Activated gamma-delta T cell treated with Interleukin-2 at 50 U/mL for 16 hours (primary cell): ENCODE measurements at regions not wholly inside any gene's neighbourhood (a gene's known extent, or its start where the extent isn't known, plus 50 kb on each side); places are given as distances from the start of the nearest gene placed in this dataset.

Experiments used
- DNase-seq: peaks from one replicate; pipeline ENCODE4 v3.0.0-alpha.2; 2020

DNA sequence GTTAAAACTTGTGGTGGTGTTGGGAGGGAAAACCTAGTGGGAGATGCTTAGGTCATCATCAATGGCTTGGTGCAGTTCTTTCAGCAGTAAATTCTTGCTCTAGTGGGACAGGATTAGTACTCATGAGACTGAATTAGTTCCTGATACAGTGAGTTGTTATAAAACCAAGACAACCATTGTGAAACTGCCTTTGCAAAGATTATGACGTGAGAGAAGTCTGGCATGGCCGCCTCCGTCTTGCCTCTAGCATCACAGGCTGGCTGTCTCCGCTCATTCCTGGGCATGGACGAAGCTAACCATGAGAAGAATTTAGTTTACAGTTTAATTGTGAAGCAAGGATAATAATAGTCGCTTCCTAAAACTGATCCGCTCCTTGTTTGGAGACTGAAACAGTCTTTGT, 186.4 kb downstream of the KIF20B start:
- no peak for DNase-seq

DNA sequence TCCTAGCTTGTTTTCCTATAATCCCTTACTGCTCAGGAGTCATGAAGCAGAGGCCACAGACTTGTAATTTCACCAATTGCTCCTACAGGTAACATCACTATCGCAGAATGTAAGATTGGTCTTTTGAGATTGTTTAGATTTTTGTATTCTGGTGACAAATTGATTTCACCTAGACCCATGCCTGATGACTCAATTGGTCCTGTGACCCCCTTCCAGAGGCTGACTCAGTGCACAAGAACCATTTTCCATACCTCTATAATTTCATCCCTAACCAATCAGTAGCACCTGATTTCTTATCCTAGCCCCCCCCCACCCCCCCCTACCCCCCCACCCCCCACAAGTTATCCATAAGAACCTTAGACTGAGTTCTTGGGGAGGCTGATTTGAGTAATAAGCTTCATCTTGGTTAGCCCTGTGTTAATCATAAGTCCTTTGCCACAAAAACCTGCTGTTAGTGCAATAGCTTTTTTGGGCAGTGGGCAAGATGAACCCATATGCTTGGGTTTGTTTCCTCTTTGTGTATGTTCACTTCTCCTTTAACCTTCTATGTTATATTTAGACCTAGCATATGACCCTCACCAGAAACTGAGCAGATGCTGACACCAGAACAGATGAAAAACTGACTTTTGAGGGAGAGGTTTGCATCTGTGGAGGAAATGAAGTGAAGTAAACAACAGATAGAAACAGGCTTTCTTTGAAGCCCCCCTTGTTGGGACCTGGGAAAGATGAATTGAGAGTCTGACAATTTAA, 187.1 kb downstream of the KIF20B start:
- no peak for DNase-seq

DNA sequence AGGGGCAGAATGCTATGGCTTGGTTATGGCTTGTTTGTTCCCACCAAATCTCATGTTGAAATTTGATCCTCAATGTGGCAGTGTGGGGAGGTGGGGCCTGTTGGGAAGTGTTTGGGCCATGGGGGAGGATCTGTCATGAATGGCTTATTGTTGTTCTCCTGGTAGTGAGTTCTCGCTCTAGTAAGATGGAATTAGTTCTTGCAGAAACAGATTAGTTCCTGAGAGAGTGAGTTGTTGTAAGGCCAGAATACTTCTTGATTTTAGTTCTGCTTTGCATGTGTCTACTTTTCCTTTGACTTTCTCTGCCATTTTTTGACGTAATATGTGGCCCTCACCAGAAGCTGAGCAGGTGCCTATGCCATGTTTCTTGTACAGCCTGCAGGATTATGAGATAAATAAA, 188.2 kb downstream of the KIF20B start:
- no peak for DNase-seq

DNA sequence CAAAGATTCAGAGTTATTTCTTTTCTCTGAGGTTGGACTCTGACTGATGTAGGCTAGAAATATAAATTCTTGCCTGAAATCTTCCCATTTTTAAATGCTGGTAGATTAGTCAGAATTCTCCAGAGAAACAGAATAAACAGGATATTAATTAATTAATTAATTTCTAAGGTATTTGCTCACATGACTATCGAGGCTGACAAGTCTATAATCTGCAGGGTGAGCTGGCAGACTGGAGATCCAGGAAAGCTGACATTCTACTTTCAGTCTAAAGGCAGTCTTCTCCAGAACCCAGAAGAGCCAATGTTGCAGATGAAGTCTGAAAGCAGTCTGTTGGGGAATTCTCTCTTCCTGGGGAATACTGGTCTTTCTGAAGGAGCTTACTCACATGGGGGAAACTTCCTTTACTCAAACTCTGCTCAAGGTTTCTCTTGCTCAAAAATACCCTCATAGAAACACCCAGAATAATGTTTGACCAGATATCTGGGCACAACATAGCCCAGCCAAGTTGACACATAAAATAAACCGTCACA, 189.7 kb downstream of the KIF20B start:
- DNase-seq = no peak

- DNase-seq = no peak
These were observed 192.7 kb downstream of the KIF20B start for GRCh38 chr10:89894051-89894450.

GRCh38 chr10:89900554-89900953, 199.2 kb downstream of the KIF20B start:
- no peak for DNase-seq

- no peak for DNase-seq
These were observed 200.5 kb downstream of the KIF20B start for GRCh38 chr10:89901895-89902294.

DNA sequence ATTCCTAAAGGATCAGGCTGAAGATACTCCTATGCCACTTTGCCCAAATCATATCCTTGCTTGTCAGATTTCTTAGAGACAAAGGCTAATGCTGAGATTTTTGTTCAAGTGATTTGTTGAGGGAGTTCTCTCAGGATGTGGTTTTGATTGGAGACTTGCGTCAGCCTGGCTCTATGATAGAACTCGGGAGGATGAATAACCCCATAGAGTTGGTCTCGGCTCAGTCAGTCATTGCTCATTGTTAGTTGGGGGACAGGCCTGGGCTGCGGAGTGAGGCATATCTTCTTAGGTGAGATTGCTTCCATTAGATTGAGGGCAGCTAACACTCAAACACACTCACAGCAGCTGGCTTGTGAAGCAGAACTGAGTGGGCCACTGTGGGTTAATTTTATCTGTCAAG, 203.4 kb downstream of the KIF20B start:
- no peak for DNase-seq

DNA sequence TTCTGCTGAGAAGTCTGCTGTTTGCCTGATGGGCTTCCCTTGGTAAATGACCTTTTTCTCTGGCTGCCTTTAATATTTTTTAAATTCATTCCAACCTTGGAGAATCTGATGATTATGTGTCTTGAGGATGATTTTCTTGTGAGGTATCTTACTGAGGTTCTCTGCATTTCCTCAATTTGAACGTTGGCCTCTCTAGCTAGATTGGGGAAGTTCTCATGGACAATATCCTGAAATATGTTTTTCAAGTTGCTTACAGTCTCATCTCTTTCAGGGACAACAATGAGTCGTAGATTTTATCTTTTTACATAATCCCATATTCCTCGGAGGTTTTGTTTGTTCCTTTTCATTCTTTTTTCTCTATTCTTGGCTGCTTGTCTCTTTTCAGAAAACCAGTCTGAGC, 208.4 kb downstream of the KIF20B start:
- DNase-seq = no peak

- DNase-seq = no peak
These were observed 213.6 kb downstream of the KIF20B start for GRCh38 chr10:89915021-89915420.

DNA sequence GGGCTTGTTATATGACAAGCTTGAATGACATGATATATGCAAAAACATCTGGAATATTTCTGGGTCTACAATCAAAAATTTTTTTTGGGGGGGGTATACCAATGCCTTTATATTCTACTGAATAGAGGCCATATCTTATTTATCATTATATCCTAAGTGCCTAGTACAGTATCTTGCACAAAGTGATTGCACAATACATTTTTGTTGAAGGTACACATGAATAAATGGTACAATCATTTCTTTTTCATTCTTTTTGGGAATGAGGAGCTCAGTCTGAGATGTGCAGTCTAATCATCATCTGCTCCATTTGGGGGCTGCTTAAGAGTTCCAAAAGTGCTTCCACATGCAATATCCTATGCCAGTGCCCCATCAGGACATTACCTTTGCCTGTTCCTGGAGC, 214.6 kb downstream of the KIF20B start:
- DNase-seq = no peak

GRCh38 chr10:89916468-89917215, 215.3 kb downstream of the KIF20B start:
- no peak for DNase-seq

DNA sequence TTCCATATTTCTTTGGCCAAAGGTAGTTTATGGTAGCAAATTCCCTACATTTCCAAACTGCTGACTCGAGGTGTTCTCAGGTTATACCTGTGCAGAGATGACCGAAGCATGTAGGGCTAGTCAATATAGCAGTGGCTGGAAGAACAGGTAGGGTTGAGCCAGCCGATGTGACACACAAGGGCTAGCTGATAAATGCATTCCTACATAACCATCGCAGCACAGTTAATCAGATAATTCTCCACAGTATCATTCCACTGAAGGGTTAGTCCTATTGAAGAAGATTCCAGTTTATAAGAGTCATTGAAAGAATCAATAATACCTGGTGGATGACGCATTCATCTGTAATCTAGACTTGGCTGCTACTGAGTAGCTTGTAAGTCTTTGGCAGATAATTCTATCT, 220.0 kb downstream of the KIF20B start:
- DNase-seq = no peak

DNA sequence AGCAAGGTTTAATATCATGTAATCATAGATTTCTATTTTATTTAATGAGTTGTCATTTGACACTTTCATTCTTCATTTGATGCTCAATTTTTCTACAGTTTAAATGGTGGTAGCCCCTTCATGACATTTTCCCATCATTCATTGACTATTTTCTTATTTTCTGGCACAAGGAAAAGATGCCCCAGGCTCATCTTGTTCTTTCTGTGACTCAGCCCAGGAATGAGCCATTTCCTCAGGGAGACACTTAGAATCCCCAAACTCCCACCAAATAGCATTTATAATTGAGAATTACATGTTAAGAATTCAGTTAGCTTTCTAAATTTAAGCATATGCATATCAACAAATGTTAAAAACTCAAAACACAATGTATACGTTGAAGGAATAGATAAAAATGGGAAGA, 222.3 kb downstream of the KIF20B start:
- no peak for DNase-seq

GRCh38 chr10:89924261-89924660, 222.9 kb downstream of the KIF20B start:
- no peak for DNase-seq

- no peak for DNase-seq
These were observed 225.3 kb downstream of the KIF20B start for GRCh38 chr10:89926736-89927135.

DNA sequence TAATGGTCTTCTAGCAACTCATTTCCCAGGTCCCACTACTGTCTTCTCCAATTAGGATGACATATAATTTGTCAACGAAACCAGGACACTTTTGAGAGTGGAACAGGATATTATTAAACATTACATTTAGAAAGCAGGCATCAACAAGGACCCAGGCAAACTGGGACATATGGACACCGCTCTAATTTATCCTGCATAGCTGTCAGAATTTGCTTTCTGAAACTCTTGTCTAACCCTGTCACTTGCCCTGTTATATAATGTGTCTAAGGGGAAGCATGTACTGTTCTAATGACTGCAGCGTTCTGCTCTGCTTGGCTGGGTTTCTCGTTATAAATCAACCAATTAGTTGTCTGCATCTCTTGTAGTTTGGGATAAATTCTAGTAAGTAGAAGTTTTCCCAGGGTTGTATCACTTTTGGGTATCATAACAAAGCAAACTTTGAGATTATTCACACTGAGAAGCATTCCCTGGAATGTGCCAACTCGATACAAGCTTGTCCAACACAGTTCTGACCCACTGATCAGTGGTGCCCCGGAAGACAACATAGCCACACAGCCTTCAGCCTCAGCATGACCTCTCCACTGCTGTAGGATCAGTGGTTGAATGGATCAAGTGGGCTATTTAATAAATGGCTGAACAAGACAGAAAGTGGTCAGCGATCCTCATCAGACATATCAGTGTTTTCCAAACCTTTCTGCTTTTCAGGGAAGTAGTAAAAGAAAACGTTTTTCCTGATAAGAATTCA, 228.1 kb downstream of the KIF20B start:
- no peak for DNase-seq

- DNase-seq = no peak
These were observed 236.1 kb downstream of the KIF20B start for GRCh38 chr10:89937494-89937893.

GRCh38 chr10:89940076-89940475, 238.7 kb downstream of the KIF20B start:
- DNase-seq = no peak

DNA sequence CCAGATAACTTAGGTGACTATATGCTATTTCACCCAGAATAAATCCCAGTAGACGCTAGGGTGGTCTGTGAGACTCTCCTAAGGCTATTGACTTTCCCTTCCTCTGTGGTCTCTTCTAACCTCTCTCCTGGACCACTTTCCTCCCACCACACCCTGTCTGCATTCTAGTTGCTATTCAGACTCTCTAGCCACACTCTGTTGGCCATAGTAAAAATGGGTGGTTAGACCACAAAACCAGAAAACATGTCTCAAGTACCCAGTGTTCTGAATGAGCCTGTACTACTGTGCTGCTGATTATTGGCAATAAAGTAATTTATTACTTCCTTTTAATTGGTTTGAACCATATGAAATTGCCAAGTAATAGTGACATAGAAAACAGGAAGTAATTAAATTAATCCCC, 240.8 kb downstream of the KIF20B start:
- no peak for DNase-seq

GRCh38 chr10:89944138-89944537, 242.7 kb downstream of the KIF20B start:
- DNase-seq = no peak

DNA sequence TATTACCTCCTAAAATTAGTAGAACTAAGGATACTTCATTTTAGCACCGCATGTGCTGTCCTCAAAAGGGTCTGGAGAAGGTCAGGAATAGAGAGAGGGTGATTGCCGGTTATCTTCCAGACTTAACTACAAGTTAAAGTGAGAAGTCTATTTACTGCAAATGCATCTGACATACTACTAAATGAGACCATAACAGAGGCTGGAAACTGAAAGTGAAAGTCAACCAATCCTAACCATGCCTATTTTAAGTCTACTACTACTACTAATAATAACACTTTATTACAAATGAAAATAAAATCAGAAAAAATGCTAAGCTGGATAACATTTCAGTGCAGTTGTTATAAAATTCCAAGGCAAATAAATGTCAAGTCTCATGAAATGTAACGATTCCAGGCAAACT, 244.7 kb downstream of the KIF20B start:
- DNase-seq = no peak

DNA sequence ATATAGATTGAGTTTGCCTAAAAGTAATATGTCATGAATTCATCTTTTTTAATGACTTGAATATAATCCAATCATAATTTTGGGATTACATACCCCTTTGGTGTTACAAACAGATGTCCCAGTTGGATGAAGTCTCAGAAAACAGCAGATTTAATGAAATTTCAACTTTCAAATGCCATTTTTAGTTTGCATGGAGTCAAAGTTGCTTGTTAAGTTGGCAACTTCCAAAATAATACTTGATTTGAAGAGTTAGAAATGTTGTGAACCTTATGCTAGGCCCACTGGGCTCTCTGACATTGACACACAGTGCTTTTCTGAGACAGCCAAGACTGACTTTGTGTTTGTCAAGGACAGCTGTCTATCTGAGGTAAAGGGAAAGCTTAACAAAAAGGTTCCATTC, 248.1 kb downstream of the KIF20B start:
- DNase-seq = no peak

DNA sequence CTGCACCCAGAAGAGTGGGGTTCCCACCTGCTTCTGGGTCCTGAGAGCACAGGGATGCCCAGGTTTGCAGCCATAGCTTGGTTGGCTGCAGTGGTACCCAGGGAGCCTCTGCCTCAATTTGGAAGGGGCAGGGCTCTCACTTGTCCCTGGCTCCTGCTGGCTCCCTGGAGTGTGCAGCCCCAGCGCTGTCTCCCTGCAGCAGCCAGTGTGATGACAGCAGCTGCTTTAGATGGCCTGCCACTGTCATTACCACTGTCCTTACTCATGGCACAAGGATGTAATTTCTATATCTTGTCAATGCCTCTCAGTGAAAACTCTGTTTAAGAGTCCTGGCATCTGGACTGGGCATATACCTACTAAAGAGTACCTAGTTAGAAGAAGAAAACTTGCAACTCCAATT, 250.9 kb downstream of the KIF20B start:
- DNase-seq = no peak
